ENCODE measurements at regions not wholly inside any gene's neighbourhood (a gene's known extent, or its start where the extent isn't known, plus 50 kb on each side); places are given as distances from the start of the nearest gene placed in this dataset.

DNA sequence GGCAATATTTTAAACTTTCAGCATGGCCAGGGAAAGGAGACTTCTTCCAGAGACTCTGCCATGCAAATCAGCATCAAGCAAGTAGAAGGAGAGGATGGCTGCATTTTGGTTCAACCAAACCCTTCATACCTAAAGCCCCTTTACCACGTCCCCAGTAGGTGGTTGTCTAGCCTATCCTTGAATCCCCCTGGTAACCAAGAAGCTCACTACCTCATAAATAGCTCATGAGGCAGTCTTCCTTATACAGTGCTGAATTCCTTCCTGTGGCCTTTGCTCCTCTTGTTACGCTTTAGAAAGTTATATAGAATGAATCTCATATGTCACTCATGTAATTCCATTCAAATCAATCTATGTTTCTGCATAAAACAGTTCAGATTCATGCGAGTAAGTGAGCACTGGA, 289.5 kb upstream of the SLC30A5 start:
- Mint-ChIP-seq H3K9me3 (ENCODE audit: low read depth) (peaks cover 4% of the 10 kb centered on the region), H3K27ac (no peak overlapping the region), H3K36me3 (peaks cover 2% of the 10 kb centered on the region), H3K4me1 (ENCODE audit: low read depth) (no peaks in the 10 kb centered on the region), H3K4me3 (no peak overlapping the region), H3K27me3 (no peaks in the 10 kb centered on the region)

DNA sequence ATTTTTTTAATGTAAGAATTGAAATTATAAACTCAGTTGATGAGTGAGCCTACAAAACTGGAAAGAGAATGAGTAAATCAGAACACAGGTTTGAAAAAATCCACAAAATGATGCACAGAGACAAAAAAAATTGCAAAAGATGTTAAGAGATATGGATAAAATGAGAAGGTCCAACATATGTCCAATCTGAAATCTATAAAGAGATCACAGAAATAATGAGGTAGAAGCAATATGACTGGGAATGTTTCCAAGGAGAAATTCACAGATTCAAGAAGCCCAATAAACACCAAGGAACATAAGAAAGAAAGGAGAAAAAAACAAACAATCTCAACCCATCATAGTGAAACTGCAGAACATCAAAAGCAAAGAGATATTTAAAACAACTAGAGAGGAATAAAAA, 288.4 kb upstream of the SLC30A5 start:
- H3K4me1 Mint-ChIP-seq (ENCODE audit: low read depth), result no peaks in the 10 kb centered on the region
- peaks cover 4% of the 10 kb centered on the region for H3K9me3 Mint-ChIP-seq (ENCODE audit: low read depth)
- peaks cover 2% of the 10 kb centered on the region for H3K36me3 Mint-ChIP-seq
- H3K27me3 Mint-ChIP-seq, result no peaks in the 10 kb centered on the region
- no peak overlapping the region for H3K27ac Mint-ChIP-seq
- H3K4me3 Mint-ChIP-seq, result no peak overlapping the region

DNA sequence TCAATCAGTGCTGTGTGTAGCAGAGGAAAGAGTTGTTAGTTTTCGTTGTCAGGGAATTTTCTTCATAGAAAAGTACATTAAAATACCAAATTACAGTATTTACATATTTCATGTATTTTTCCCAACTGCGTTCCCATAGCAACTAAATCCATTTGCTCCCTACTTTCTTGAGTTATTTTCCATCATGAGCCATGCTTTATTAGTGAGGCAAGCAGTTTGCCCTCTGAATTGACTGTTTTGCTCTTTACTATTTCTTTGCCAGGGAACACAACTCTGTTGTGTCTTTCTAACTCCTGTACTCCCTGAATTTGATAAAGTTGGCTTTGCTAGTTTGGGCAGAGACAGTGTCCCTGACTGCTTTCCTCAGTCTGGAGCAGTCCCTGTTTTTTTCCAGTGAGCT, 276.2 kb upstream of the SLC30A5 start:
- Mint-ChIP-seq H3K9me3 (ENCODE audit: low read depth) (peaks cover 6% of the 10 kb centered on the region), H3K27me3 (peaks cover 7% of the 10 kb centered on the region), H3K27ac (no peak overlapping the region), H3K4me1 (ENCODE audit: low read depth) (no peaks in the 10 kb centered on the region), H3K36me3 (no peaks in the 10 kb centered on the region), H3K4me3 (no peak overlapping the region)

DNA sequence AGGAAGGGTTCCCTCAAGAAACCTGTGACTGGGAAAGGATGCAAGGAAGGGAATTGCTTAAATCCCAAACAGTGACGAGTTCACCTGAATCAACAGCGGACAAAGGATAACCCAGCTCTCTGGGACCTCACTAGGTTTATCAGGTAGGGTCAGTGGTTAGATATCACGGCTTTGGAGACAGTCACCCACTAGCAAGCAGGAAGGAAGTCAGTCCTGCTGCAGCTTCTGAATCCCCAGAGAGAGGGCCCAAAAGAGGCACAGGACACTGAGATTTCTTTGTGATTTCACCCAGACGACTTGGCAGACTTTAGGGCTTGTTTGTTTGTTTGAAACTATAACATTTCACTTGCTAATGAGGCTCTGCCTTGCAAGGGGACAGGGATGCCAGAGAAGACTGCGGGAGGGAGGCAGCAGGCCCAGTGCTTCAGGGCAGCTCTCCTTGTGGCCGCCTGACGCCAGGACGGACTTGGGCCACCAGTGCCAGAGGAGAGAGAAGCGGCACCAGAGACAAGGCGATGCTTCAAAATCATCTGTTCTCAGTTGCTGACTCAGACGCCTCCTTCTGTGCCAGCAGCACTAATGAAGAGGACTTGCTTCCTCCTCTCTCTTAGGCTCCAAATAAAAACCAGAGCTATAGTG, 275.6 kb upstream of the SLC30A5 start:
- Mint-ChIP-seq H3K27me3 (peaks cover 7% of the 10 kb centered on the region), H3K27ac (no peak overlapping the region), H3K9me3 (ENCODE audit: low read depth) (peaks cover 6% of the 10 kb centered on the region), H3K4me1 (ENCODE audit: low read depth) (no peaks in the 10 kb centered on the region), H3K4me3 (no peak overlapping the region), H3K36me3 (no peaks in the 10 kb centered on the region)

DNA sequence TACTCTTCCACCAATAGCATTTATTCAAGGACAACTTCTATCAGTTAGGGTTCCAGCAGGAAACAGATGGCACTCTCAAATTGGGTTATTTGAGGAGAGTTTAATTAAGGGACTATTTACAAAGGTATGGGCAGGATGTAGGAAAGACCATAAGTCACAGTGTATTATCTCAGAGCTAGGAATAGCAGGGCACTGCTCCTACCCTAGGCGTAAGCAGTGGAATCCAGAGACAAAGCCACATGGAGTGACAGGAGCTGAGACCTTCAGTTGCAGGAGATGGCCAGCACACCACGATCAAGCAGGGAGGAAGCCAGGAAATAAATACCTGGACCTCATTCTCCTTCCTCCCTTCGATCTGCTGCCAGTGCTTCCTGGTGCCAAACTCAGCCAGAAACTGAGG, 274.9 kb upstream of the SLC30A5 start:
- H3K9me3 Mint-ChIP-seq (ENCODE audit: low read depth), result peaks cover 3% of the 10 kb centered on the region
- H3K27me3 Mint-ChIP-seq, result peaks cover 7% of the 10 kb centered on the region
- H3K27ac Mint-ChIP-seq, result no peak overlapping the region
- no peaks in the 10 kb centered on the region for H3K36me3 Mint-ChIP-seq
- no peak overlapping the region for H3K4me3 Mint-ChIP-seq
- H3K4me1 Mint-ChIP-seq (ENCODE audit: low read depth), result no peaks in the 10 kb centered on the region

DNA sequence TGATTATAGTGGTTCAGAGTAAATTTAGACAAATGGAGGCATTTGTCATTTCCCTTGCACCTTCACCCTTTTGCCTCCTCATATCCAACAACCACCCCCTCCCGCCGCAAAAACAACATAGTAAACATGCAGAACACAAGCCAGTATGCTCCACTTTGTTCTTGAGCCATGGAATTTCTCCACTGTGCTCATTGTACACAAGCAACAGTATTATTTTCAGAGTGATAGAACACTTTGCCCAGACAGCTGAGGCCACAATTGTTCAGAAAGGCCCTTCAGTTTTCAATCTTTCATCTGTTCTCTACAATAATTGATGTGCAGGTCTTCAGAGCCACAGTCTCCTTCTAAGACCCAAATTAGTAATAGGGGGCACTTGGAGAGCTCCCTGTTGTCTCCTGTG, 272.8 kb upstream of the SLC30A5 start:
- H3K27me3 Mint-ChIP-seq, result peaks cover 6% of the 10 kb centered on the region
- no peak overlapping the region for H3K27ac Mint-ChIP-seq
- H3K36me3 Mint-ChIP-seq, result no peaks in the 10 kb centered on the region
- H3K4me1 Mint-ChIP-seq (ENCODE audit: low read depth), result no peaks in the 10 kb centered on the region
- H3K4me3 Mint-ChIP-seq, result no peak overlapping the region
- no peaks in the 10 kb centered on the region for H3K9me3 Mint-ChIP-seq (ENCODE audit: low read depth)

DNA sequence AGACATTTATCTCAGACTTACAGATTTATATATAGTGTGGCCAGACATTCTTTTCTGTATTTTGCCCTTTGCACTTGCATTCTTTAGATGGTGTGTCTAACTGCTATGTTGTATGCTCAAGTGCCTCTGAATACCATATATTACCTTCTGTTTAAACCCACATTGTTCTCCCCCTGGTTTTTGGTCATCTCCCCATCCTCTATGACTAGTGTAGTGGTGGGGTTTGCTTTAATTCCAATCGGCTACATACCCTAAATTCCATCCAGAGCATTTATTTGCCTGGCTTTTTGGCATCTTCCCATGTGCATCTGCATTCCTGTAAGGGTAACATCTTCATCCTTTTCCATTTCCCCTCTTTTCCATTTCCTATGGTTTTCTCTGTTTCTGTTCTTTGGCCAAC, 271.0 kb upstream of the SLC30A5 start:
- Mint-ChIP-seq H3K9me3 (ENCODE audit: low read depth) (no peaks in the 10 kb centered on the region), H3K27ac (no peak overlapping the region), H3K4me1 (ENCODE audit: low read depth) (no peaks in the 10 kb centered on the region), H3K4me3 (no peak overlapping the region), H3K27me3 (peaks cover 2% of the 10 kb centered on the region), H3K36me3 (no peaks in the 10 kb centered on the region)

DNA sequence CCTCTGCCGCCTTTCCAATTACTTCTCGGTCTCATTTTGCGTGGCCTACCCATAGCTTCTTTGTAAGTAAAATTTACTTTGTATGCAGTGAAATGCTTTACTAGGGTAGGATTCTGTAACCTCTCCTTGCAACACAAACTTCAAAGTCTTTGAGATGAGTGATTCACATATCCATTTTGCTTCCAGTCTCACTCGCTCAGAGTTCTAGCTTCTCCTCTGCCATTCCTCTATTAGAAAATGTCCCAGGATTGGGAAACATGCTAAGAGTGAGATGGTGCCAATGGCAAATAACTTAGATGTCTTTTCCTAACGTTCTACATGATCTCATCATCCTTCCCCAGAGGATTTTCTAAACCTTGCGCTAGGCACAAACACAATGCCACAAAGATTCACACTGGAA, 270.5 kb upstream of the SLC30A5 start:
- Mint-ChIP-seq H3K36me3 (no peaks in the 10 kb centered on the region), H3K4me3 (no peak overlapping the region), H3K9me3 (ENCODE audit: low read depth) (no peaks in the 10 kb centered on the region), H3K27me3 (peaks cover 1% of the 10 kb centered on the region), H3K4me1 (ENCODE audit: low read depth) (no peaks in the 10 kb centered on the region), H3K27ac (no peak overlapping the region)

DNA sequence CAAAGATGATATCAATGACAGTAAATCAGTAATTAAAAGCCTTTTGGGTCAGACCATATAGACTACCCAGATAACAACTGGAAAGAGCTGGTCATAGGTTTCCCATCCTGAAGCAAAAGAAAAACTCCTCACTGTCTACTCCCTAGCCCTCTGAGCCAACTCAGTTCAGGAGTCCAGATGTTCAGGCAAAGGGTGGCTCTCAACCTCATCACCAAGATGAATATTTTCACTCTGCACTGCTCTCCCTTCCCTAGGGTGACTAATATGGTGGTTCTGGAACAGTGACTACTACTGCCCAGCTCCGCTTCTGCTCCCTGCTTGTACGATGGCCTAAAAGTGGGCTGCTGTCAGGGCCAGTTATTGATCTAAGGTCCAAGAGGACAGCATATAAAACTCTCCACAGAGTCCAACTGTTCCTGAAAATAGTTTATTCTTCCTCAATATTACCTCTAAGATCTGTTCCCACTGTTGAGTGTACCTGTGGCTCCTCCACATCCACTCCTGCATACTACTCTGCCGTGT, 263.4 kb upstream of the SLC30A5 start:
- H3K27ac Mint-ChIP-seq, result no peak overlapping the region
- H3K4me1 Mint-ChIP-seq (ENCODE audit: low read depth), result no peaks in the 10 kb centered on the region
- no peaks in the 10 kb centered on the region for H3K36me3 Mint-ChIP-seq
- no peaks in the 10 kb centered on the region for H3K27me3 Mint-ChIP-seq
- no peaks in the 10 kb centered on the region for H3K9me3 Mint-ChIP-seq (ENCODE audit: low read depth)
- no peak overlapping the region for H3K4me3 Mint-ChIP-seq

DNA sequence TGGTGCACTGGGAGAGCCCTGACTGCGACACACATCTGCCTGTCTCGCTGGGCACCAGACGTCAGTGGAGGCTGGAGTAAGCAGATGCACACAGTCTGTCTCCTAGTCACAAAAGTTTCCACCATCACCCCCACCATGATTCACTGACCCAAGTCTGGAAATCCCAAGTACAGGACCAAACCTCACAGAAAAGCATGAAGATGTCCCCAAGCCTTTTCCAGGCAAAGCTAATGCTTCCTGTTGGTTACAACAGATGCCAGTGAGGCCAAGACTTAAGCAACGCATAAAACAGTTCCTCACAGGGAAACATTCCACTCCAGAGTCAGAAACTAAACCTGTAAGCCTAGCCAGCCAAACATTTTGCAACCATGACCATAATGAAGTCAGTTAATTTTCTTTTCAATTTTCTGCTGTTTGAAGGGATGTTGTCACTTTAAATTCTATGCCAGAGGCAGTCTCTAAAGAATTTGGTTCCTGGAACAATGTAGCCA, 259.3 kb upstream of the SLC30A5 start:
- Mint-ChIP-seq H3K36me3 (no peaks in the 10 kb centered on the region), H3K27me3 (no peaks in the 10 kb centered on the region), H3K9me3 (ENCODE audit: low read depth) (no peaks in the 10 kb centered on the region), H3K27ac (no peak overlapping the region), H3K4me1 (ENCODE audit: low read depth) (no peaks in the 10 kb centered on the region), H3K4me3 (no peak overlapping the region)

DNA sequence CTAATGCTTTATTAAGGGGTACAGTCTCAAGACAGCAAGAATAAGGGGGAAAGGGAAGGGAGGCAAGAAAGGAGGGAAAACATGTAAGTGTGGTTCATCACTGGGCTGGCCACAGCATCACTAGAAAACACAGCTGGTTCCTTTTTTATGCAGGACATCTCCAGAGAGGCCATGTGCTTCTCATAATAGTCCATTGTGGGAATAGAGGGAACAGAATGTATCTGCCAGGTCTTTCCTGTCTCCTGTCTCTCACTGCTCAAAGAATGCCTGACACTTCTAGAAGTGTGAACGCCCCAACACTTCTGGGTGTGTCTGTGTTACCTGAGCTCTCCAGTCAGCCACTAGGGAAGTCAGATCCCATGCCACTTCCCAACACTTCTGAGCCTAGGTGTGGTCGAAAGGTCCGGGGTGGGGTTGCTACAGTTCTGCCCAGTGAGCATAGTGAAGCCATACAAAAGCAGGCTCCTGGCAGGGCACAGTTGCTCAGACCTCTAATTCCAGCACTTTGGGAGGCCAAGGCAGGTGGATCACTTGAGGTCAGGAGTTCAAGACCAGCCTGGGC, 255.6 kb upstream of the SLC30A5 start:
- H3K27ac Mint-ChIP-seq, result no peak overlapping the region
- no peak overlapping the region for H3K4me3 Mint-ChIP-seq
- no peaks in the 10 kb centered on the region for H3K27me3 Mint-ChIP-seq
- no peaks in the 10 kb centered on the region for H3K36me3 Mint-ChIP-seq
- no peaks in the 10 kb centered on the region for H3K9me3 Mint-ChIP-seq (ENCODE audit: low read depth)
- no peaks in the 10 kb centered on the region for H3K4me1 Mint-ChIP-seq (ENCODE audit: low read depth)

DNA sequence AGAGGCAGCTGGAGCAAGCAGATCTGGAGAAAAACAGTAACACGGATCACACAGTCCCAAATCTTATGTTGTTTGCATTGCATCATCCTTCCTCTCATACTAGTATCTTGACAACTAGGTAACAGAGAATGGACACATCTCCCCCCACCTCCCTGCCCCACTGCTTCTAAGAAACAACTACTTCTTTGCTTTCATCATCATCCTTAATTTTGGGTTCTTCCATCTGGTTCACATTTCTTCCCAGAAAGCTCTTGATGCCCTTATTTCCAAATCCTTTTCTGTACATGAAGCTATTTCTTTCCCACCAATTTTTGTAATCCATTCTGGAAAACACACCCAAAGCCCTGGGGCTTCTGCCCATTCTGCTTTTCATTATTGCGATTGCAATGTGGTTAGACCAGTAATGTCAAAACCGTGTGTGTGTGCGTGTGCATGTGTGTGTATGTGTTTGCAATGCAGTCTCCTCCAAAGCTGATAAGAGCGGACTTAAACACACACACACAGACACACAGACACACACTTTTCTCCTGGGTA, 254.7 kb upstream of the SLC30A5 start:
- Mint-ChIP-seq H3K36me3 (no peaks in the 10 kb centered on the region), H3K27ac (no peak overlapping the region), H3K4me1 (ENCODE audit: low read depth) (no peaks in the 10 kb centered on the region), H3K9me3 (ENCODE audit: low read depth) (no peaks in the 10 kb centered on the region), H3K27me3 (no peaks in the 10 kb centered on the region), H3K4me3 (no peak overlapping the region)

DNA sequence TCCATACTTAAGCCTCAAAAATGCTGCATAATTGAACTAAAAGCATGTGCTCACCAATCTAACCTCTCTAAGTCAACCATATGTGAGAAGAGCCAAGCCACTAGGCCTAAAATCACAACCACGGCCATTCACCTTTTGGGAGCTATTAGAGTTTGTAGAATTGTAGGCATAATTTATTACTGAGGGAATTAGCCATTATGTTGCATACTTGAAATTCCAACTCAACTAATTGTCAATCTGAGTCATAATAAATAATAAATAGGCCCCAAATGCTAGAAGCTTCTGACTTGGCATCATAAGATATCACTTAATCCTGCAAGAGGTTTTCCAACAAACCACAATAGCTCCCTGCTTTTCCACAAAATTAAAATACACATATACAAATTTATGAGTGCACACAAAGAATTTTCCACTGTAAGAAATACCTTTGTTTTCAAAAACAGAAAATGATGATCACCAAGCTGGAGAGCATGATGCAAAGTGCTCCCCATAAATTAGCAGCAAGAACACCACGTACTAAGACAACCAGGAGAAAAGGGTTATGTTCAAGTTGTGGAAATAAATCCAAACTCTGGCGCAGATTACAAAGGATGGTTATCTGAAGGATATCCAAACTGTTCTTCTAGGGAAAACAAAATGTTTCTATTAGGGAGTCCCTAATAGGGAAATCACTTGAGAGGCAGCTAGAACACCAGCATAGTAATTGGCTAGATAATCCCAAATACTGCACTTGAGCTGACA, 250.0 kb upstream of the SLC30A5 start:
- Mint-ChIP-seq H3K4me1 (ENCODE audit: low read depth) (no peaks in the 10 kb centered on the region), H3K9me3 (ENCODE audit: low read depth) (no peaks in the 10 kb centered on the region), H3K4me3 (no peak overlapping the region), H3K27ac (no peak overlapping the region), H3K27me3 (no peaks in the 10 kb centered on the region), H3K36me3 (no peaks in the 10 kb centered on the region)

DNA sequence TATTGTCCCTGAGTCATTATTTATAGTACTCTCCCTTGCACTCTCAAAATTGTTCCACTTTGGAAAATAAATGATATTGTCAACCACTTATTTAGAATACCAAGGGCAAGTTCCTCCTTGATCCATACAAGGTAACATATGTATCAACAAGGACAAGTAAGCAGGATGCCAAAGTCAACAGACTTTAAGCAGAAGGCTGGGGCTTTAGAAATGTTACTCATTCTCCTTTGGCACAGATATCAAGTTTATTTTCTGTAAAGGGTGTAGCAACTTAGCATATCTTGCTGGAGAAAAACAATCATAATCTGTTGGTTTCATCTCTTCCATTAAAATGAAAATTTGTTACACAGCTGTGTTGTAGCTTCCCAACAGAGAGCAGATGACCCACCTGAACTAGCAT, 248.7 kb upstream of the SLC30A5 start:
- H3K27me3 Mint-ChIP-seq, result no peaks in the 10 kb centered on the region
- no peaks in the 10 kb centered on the region for H3K36me3 Mint-ChIP-seq
- H3K4me1 Mint-ChIP-seq (ENCODE audit: low read depth), result no peaks in the 10 kb centered on the region

DNA sequence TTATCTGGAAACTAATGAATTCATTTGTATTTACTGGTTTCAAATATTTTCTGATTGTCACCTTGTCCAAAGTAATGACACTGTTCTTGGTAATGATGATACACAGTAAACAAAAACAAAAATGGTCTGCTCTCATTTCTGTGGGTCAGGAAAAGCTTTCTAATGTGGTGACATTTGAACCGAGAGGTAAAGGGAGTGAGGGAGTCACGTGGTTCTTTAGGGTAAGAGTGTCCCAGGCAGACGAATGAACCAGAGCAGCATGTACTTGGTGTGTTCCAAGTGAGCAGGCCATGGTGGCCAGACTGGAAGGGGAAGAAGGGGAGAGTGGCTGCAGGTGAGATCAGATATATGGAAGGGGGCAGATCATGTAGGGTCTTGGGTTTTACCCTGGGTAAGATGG, 247.0 kb upstream of the SLC30A5 start:
- no peaks in the 10 kb centered on the region for H3K4me1 Mint-ChIP-seq (ENCODE audit: low read depth)
- no peaks in the 10 kb centered on the region for H3K27me3 Mint-ChIP-seq
- no peak overlapping the region for H3K27ac Mint-ChIP-seq
- no peaks in the 10 kb centered on the region for H3K9me3 Mint-ChIP-seq (ENCODE audit: low read depth)
- peaks cover 3% of the 10 kb centered on the region for H3K36me3 Mint-ChIP-seq
- no peak overlapping the region for H3K4me3 Mint-ChIP-seq

More for the DNA sequence above, 248.7 kb upstream of the SLC30A5 start:
- Mint-ChIP-seq H3K9me3 (ENCODE audit: low read depth) (no peaks in the 10 kb centered on the region), H3K27ac (no peak overlapping the region), H3K4me3 (no peak overlapping the region)
